H1 (cell line): ENCODE measurements at regions not wholly inside any gene's neighbourhood (a gene's known extent, or its start where the extent isn't known, plus 50 kb on each side); places are given as distances from the start of the nearest gene placed in this dataset.

Source experiments
- CTCF ChIA-PET: fragments of 300-600 bp; sonication (Branson Sonifier 250); formaldehyde crosslinking; loops from one replicate; lab custom pipeline; 2021; ENCODE audit not compliant: partially characterized antibody; lab: Charles Lee
- POLR2A ChIA-PET: fragments of 300-600 bp; sonication (Branson Sonifier 250); formaldehyde crosslinking; loops from one replicate; lab custom pipeline; 2021; ENCODE audit warnings: inconsistent platforms; ENCODE audit not compliant: partially characterized antibody; lab: Charles Lee
- DNase-seq, 2 experiments: peaks; one replicate each; pipeline versions ENCODE4 v3.0.0 to v3.0.0-alpha.2; 2010 to 2022; ENCODE audit warnings: low spot score in 2 of 2, low read depth in 1 of 2, mixed read lengths in 1 of 2
- FAIRE-seq: peaks from 2 replicates; lab custom pipeline; 2011; peaks lifted over from hg19 to GRCh38; lab: Jason Lieb, UNC
- H2AFZ ChIP-seq: 2 replicates; pipeline ENCODE4 v1.8.1; 2012; ENCODE audit warnings: low read length, inconsistent platforms
- H2AK5ac ChIP-seq: 2 replicates; pipeline ENCODE4 v1.6.1; 2013; ENCODE audit warnings: low read depth, low read length
- H2BK120ac ChIP-seq: replicated peaks from 2 replicates; pipeline ENCODE3; 2013; ENCODE audit warnings: low read depth, low read length, inconsistent platforms
- H2BK12ac ChIP-seq: 2 replicates; pipeline ENCODE4 v1.6.1; 2013; ENCODE audit warnings: low read depth, low read length
- H2BK15ac ChIP-seq: 2 replicates; pipeline ENCODE4 v1.6.1; 2013; ENCODE audit warnings: low read length
- H2BK20ac ChIP-seq: 2 replicates; pipeline ENCODE4 v1.6.1; 2013; ENCODE audit warnings: low read length
- H2BK5ac ChIP-seq: 2 replicates; pipeline ENCODE4 v1.6.1; 2013; ENCODE audit warnings: low read depth, low read length
- H3K14ac ChIP-seq: 2 replicates; pipeline ENCODE4 v1.6.1; 2013; ENCODE audit warnings: inconsistent platforms; ENCODE audit not compliant: insufficient read length
- H3K18ac ChIP-seq: 2 replicates; pipeline ENCODE4 v1.6.1; 2013; ENCODE audit warnings: low read length; ENCODE audit errors: extremely low read depth
- H3K23ac ChIP-seq: 2 replicates; pipeline ENCODE4 v1.6.1; 2013; ENCODE audit warnings: inconsistent platforms; ENCODE audit not compliant: insufficient read length
- H3K23me2 ChIP-seq: 2 replicates; pipeline ENCODE4 v1.6.1; 2013; ENCODE audit warnings: low read depth, low read length
- H3K27ac ChIP-seq: 2 replicates; pipeline ENCODE4 v1.6.1; 2011; ENCODE audit warnings: low read depth, low read length, inconsistent platforms
- H3K27me3 ChIP-seq, 4 experiments: replicated peaks in 1 of 4; 1 replicate in 1 of 4; 2 replicates in 3 of 4; pipeline versions ENCODE4 v1.6.1 to v1.8.1; 2011 to 2013; ENCODE audit warnings: low read length in 3 of 4, mild to moderate bottlenecking in 3 of 4, inconsistent platforms in 2 of 4, mixed read lengths in 2 of 4, moderate library complexity in 1 of 4; ENCODE audit not compliant: control insufficient read depth in 3 of 4, insufficient read depth in 3 of 4; ENCODE audit errors: extremely low read depth in 1 of 4
- H3K36me3 ChIP-seq, 4 experiments: 2 replicates each; pipeline versions ENCODE4 v1.6.1 to v1.8.1; 2011 to 2013; ENCODE audit warnings: mild to moderate bottlenecking in 4 of 4, low read length in 3 of 4, moderate library complexity in 2 of 4, control low read depth in 1 of 4, inconsistent platforms in 1 of 4; ENCODE audit not compliant: insufficient read depth in 4 of 4, control insufficient read depth in 2 of 4
- H3K4ac ChIP-seq: replicated peaks from 2 replicates; pipeline ENCODE3; 2013; ENCODE audit warnings: low read length, low read depth, mixed read lengths, inconsistent platforms; ENCODE audit not compliant: insufficient read length
- H3K4me1 ChIP-seq, 4 experiments: replicated peaks in 1 of 4; 1 replicate in 1 of 4; 2 replicates in 3 of 4; pipeline versions ENCODE4 v1.6.1 to v1.8.1; 2011 to 2013; ENCODE audit warnings: low read length in 3 of 4, inconsistent platforms in 2 of 4, mixed read lengths in 1 of 4; ENCODE audit not compliant: insufficient read depth in 4 of 4, control insufficient read depth in 3 of 4
- H3K4me2 ChIP-seq, 2 experiments: 2 replicates each; pipeline versions ENCODE4 v1.6.1 to v1.8.1; 2011 to 2013; ENCODE audit warnings: low read depth in 2 of 2, low read length in 2 of 2, control low read depth in 1 of 2, inconsistent platforms in 1 of 2, mild to moderate bottlenecking in 1 of 2; ENCODE audit not compliant: insufficient read depth in 1 of 2
- H3K4me3 ChIP-seq, 4 experiments: fragments of 200-600, 300-600 bp in 1 of 4; sonication (generic), shearing (Covaris generic), sonication (Bioruptor Twin) in 1 of 4; 2 replicates each; pipeline versions ENCODE4 v1.5.1 to v1.8.1; 2011 to 2016; ENCODE audit warnings: low read length in 4 of 4, low read depth in 3 of 4, control low read depth in 2 of 4, inconsistent platforms in 2 of 4, mild to moderate bottlenecking in 2 of 4, mixed read lengths in 1 of 4, moderate library complexity in 1 of 4; ENCODE audit not compliant: insufficient read depth in 2 of 4; ENCODE audit errors: extremely low read depth in 1 of 4
- H3K56ac ChIP-seq: replicated peaks from 2 replicates; pipeline ENCODE3; 2013; ENCODE audit warnings: low read depth, mild to moderate bottlenecking, mixed read lengths, low read length, inconsistent platforms; ENCODE audit not compliant: insufficient read length
- H3K79me1 ChIP-seq: 2 replicates; pipeline ENCODE4 v1.6.1; 2013; ENCODE audit warnings: low read depth, low read length, control low read depth
- H3K79me2 ChIP-seq, 2 experiments: 2 replicates each; pipeline versions ENCODE4 v1.6.1 to v1.8.1; 2012 to 2013; ENCODE audit warnings: low read length in 2 of 2, mild to moderate bottlenecking in 2 of 2, inconsistent platforms in 1 of 2; ENCODE audit not compliant: insufficient read depth in 2 of 2, control insufficient read depth in 1 of 2
- H3K9ac ChIP-seq, 4 experiments: replicated peaks in 1 of 4; 1 replicate in 1 of 4; 2 replicates in 3 of 4; pipeline versions ENCODE4 v1.6.1 to v1.8.1; 2011 to 2013; ENCODE audit warnings: low read depth in 3 of 4, low read length in 3 of 4, control low read depth in 2 of 4, mild to moderate bottlenecking in 2 of 4, moderate library complexity in 2 of 4, inconsistent platforms in 1 of 4; ENCODE audit errors: extremely low read depth in 1 of 4
- H3K9me3 ChIP-seq, 2 experiments: 2 replicates each; pipeline versions ENCODE4 v1.6.1 to v1.8.1; 2012 to 2013; ENCODE audit warnings: mild to moderate bottlenecking in 2 of 2, moderate library complexity in 2 of 2, control low read depth in 1 of 2, inconsistent platforms in 1 of 2, low read depth in 1 of 2, low read length in 1 of 2, mixed read lengths in 1 of 2; ENCODE audit not compliant: insufficient read depth in 2 of 2
- H4K20me1 ChIP-seq, 2 experiments: replicated peaks in 1 of 2; 2 replicates each; pipeline versions ENCODE3 to v1.8.1; 2011 to 2013; ENCODE audit warnings: inconsistent platforms in 2 of 2, low read length in 2 of 2, mild to moderate bottlenecking in 1 of 2; ENCODE audit not compliant: insufficient read depth in 2 of 2, control insufficient read depth in 1 of 2
- H4K5ac ChIP-seq: 2 replicates; pipeline ENCODE4 v1.6.1; 2013; ENCODE audit warnings: low read length, low read depth, mixed read lengths, inconsistent platforms; ENCODE audit not compliant: insufficient read length
- H4K8ac ChIP-seq: 2 replicates; pipeline ENCODE4 v1.8.0; 2013; ENCODE audit warnings: mild to moderate bottlenecking, moderate library complexity, low read length, inconsistent platforms; ENCODE audit not compliant: insufficient read depth; ENCODE audit errors: extremely low read depth
- H4K91ac ChIP-seq: replicated peaks from 2 replicates; pipeline ENCODE3; 2013; ENCODE audit warnings: low read length, mixed read lengths, inconsistent platforms; ENCODE audit not compliant: insufficient read length
- CBX5 ChIP-seq: fragments of 300-800, 300-1000 bp; sonication (generic); IDR thresholded peaks from 2 replicates; pipeline ENCODE4 v1.7.1; 2016; ENCODE audit warnings: antibody characterized with exemption, low read length, low read depth
- CHD1 ChIP-seq: IDR thresholded peaks from 2 replicates; pipeline ENCODE4 v1.6.1; 2012; ENCODE audit warnings: low read depth, low read length, improper control_type of control experiment
- CHD2 ChIP-seq: IDR thresholded peaks from 2 replicates; pipeline ENCODE4 v1.6.1; 2012; ENCODE audit warnings: low read length, improper control_type of control experiment
- RAD21 ChIP-seq, 2 experiments: IDR thresholded peaks in 1 of 2; conservative IDR thresholded peaks in 1 of 2; 2 replicates each; pipeline ENCODE4 v1.6.1; 2011; ENCODE audit warnings: low read depth in 2 of 2, low read length in 2 of 2, improper control_type of control experiment in 1 of 2, inconsistent platforms in 1 of 2, mild to moderate bottlenecking in 1 of 2, moderate library complexity in 1 of 2
- SIN3A ChIP-seq, 2 experiments: IDR thresholded peaks in 1 of 2; conservative IDR thresholded peaks in 1 of 2; 2 replicates each; pipeline ENCODE4 v1.6.1; 2011 to 2012; ENCODE audit warnings: low read length in 2 of 2, improper control_type of control experiment in 1 of 2, low read depth in 1 of 2, mild to moderate bottlenecking in 1 of 2
- SP2 ChIP-seq: IDR thresholded peaks from 2 replicates; pipeline ENCODE4 v1.6.1; 2012; ENCODE audit warnings: mild to moderate bottlenecking, low read length, inconsistent platforms
- SRF ChIP-seq: IDR thresholded peaks from 2 replicates; pipeline ENCODE4 v1.6.1; 2011; ENCODE audit warnings: mild to moderate bottlenecking, low read depth, low read length, moderate library complexity
- WGBS, 2 experiments: shearing (Covaris generic) in 1 of 2; methylation state at CpG; one replicate each; pipeline versions ENCODE4 v1.1.6 to v1.1.7; 2013 to 2015; ENCODE audit warnings: low lambda C conversion rate in 2 of 2, mixed read lengths in 2 of 2, inconsistent platforms in 1 of 2, low coverage in 1 of 2, missing lambda C conversion rate in 1 of 2; ENCODE audit not compliant: insufficient replicate concordance in 2 of 2, insufficient coverage in 1 of 2, insufficient read length in 1 of 2; ENCODE audit errors: extremely low coverage in 1 of 2, missing lambda C conversion rate in 1 of 2; 5-methylcytosine and 5-hydroxymethylcytosine counted together
- TF ChIP-seq, protein P1 (sequence below): IDR thresholded peaks from 2 replicates; pipeline ENCODE4 v1.6.1; 2011; ENCODE audit warnings: low read depth, mild to moderate bottlenecking, low read length; ENCODE audit not compliant: insufficient read depth
- TF ChIP-seq, protein P2 (sequence below): IDR thresholded peaks from 2 replicates; pipeline ENCODE4 v1.6.1; 2011; ENCODE audit warnings: low read length, improper control_type of control experiment

DNA sequence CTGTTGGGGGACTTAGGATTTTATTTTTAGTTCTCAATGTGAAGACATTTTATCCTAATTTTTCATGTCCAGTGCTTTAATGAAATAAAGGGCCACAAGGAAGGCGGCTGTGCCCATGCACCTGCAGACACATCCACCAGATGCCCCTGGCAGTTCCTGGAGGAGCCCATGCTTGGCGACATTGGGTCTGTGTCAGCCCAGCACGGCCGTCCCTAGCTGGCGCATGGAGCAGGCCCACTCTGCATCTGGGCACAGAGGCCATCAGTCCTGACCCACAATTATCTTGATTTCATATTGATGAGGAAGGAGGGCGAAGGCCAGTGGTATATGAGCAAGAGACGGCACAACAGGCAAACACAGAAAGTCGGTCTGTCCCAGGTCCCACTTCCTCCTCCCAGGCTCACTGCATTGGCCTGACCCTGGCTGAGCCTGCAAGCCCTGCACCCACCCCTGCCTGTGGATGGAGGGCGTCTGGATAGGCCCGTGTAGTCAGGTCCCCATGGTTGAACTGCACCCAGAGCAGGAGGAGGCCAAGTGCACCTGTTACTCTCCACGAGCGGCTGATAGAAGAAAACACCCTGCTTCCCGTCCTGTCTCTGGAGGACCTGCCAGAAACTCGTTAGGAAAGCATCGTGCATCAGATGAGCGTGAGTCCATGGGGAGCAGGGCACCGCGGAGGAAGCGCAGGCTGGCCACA lies 296.9 kb downstream of the BRD1 start:
- FAIRE-seq = no peak
- TF ChIP-seq CHD2 (no peak), RAD21 (IDR thresholded peaks at IDR 0.05 in 1 of 2, conservative IDR thresholded peaks at IDR 0.05 in 1 of 2; ENCODE audit: low read depth in 2 of 2, low read length in 2 of 2) (no peak), SIN3A (conservative IDR thresholded peaks at IDR 0.05 in 1 of 2, IDR thresholded peaks at IDR 0.05 in 1 of 2; ENCODE audit: low read depth in 1 of 2, low read length in 2 of 2) (no peak), CBX5 (no peak), SRF (no peak), CHD1 (no peak), SP2 (no peak)
- TF ChIP-seq, protein P1, sequence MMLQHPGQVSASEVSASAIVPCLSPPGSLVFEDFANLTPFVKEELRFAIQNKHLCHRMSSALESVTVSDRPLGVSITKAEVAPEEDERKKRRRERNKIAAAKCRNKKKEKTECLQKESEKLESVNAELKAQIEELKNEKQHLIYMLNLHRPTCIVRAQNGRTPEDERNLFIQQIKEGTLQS = no peak
- TF ChIP-seq, protein P2, sequence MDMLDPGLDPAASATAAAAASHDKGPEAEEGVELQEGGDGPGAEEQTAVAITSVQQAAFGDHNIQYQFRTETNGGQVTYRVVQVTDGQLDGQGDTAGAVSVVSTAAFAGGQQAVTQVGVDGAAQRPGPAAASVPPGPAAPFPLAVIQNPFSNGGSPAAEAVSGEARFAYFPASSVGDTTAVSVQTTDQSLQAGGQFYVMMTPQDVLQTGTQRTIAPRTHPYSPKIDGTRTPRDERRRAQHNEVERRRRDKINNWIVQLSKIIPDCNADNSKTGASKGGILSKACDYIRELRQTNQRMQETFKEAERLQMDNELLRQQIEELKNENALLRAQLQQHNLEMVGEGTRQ = no peak

More for the DNA sequence above, 296.9 kb downstream of the BRD1 start:
- Histone ChIP-seq H4K5ac (no peak overlapping the region), H2BK12ac (no peak overlapping the region; the same call in 1 of the 2 replicates), H3K4ac (no peak overlapping the region), H2AFZ (no peak overlapping the region), H3K56ac (no peak overlapping the region), H3K18ac (0 out of 2 replicates have a peak overlapping the region, but pooled peaks have one; percentile 51), H2BK15ac (peak overlapping the region; percentile 40; the same call in 1 of the 2 replicates), H3K4me2 (no peak overlapping the region), H2AK5ac (no peak overlapping the region; the same call in 1 of the 2 replicates), H4K91ac (no peak overlapping the region), H3K23ac (no peak overlapping the region), H3K9ac (no peak overlapping the region), H3K14ac (no peak overlapping the region), H3K4me3 (no peak overlapping the region), H3K79me1 (no peaks in the 10 kb centered on the region; the same call in 1 of the 2 replicates), H3K23me2 (no peaks in the 10 kb centered on the region), H3K27ac (no peak overlapping the region), H2BK5ac (0 out of 2 replicates have a peak overlapping the region, but pooled peaks have one; percentile 3), H3K9me3 (no peaks in the 10 kb centered on the region; a peak in 1 of 4 replicates), H3K4me1 (peaks cover 5 to 32% (median 15%) of the 10 kb centered on the region in 4 experiments), H4K8ac (no peak overlapping the region; the same call in 1 of the 2 replicates), H3K27me3 (no peaks in the 10 kb centered on the region), H2BK20ac (peak overlapping the region; percentile 34; the same call in 1 of the 2 replicates), H4K20me1 (no peaks in the 10 kb centered on the region), H3K36me3 (no peaks in the 10 kb centered on the region), H2BK120ac (no peak overlapping the region), H3K79me2 (no peaks in the 10 kb centered on the region; a peak in 1 of 4 replicates)
- 94% methylated on average over 19 of the region's 19 CpGs; no CpG with 5 or more reads in 1 of the 2 experiments for WGBS, 2 experiments
- ChIA-PET POLR2A (no interaction called here), CTCF (no interaction called here)
- DNase-seq = no peak
